Activated CD8-positive, alpha-beta memory T cell treated with anti-CD3 and anti-CD28 coated beads for 24 hours (primary cell): ENCODE measurements at regions not wholly inside any gene's neighbourhood (a gene's known extent, or its start where the extent isn't known, plus 50 kb on each side); places are given as distances from the start of the nearest gene placed in this dataset.

Source experiments
- DNase-seq: peaks from one replicate; pipeline ENCODE4 v3.0.0-alpha.2; 2020

GRCh38 chr5:143761663-143762062 lies 50.3 kb upstream of the HMHB1 start:
- DNase-seq = no peak

- DNase-seq = no peak
These were observed 51.2 kb upstream of the HMHB1 start for GRCh38 chr5:143760755-143761154.

GRCh38 chr5:143760131-143760505 lies 51.8 kb upstream of the HMHB1 start:
- no peak for DNase-seq

GRCh38 chr5:143759396-143760130 lies 52.4 kb upstream of the HMHB1 start:
- DNase-seq = no peak

GRCh38 chr5:143758750-143759149 lies 53.2 kb upstream of the HMHB1 start:
- no peak for DNase-seq

- no peak for DNase-seq
These were observed 53.9 kb upstream of the HMHB1 start for GRCh38 chr5:143758015-143758414.

GRCh38 chr5:143757116-143757515 lies 54.8 kb upstream of the HMHB1 start:
- DNase-seq = no peak

GRCh38 chr5:143755966-143756365 lies 56.0 kb upstream of the HMHB1 start:
- no peak for DNase-seq

GRCh38 chr5:143752165-143752850 lies 59.7 kb upstream of the HMHB1 start:
- DNase-seq = no peak

- DNase-seq = no peak
These were observed 60.6 kb upstream of the HMHB1 start for GRCh38 chr5:143751342-143751741.

- no peak for DNase-seq
These were observed 62.3 kb upstream of the HMHB1 start for GRCh38 chr5:143749581-143750205.

GRCh38 chr5:143748516-143748915 lies 63.4 kb upstream of the HMHB1 start:
- DNase-seq = no peak

GRCh38 chr5:143742951-143743350 lies 69.0 kb upstream of the HMHB1 start:
- DNase-seq = no peak

GRCh38 chr5:143741421-143741820 lies 70.5 kb upstream of the HMHB1 start:
- no peak for DNase-seq

GRCh38 chr5:143740956-143741355 lies 71.0 kb upstream of the HMHB1 start:
- DNase-seq = no peak

GRCh38 chr5:143739746-143740145 lies 72.2 kb upstream of the HMHB1 start:
- no peak for DNase-seq

GRCh38 chr5:143738417-143739401 lies 73.3 kb upstream of the HMHB1 start:
- DNase-seq = no peak

- DNase-seq = no peak
These were observed 74.9 kb upstream of the HMHB1 start for GRCh38 chr5:143737062-143737461.

- no peak for DNase-seq
These were observed 77.5 kb upstream of the HMHB1 start for GRCh38 chr5:143734456-143734780.

GRCh38 chr5:143733665-143734455 lies 78.1 kb upstream of the HMHB1 start:
- DNase-seq = no peak

- no peak for DNase-seq
These were observed 79.6 kb upstream of the HMHB1 start for GRCh38 chr5:143732402-143732801.

GRCh38 chr5:143730112-143730801 lies 81.7 kb upstream of the HMHB1 start:
- DNase-seq = no peak
